Right renal cortex interstitium (tissue), 3 donors: ENCODE measurements at regions not wholly inside any gene's neighbourhood (a gene's known extent, or its start where the extent isn't known, plus 50 kb on each side); places are given as distances from the start of the nearest gene placed in this dataset.

ENCODE experiments used
- DNase-seq, 3 donors: peaks; one replicate each; pipeline ENCODE4 v3.0.0-alpha.2; 2013; ENCODE audit warnings: low read depth in 3 of 3, low spot score in 2 of 3

DNA sequence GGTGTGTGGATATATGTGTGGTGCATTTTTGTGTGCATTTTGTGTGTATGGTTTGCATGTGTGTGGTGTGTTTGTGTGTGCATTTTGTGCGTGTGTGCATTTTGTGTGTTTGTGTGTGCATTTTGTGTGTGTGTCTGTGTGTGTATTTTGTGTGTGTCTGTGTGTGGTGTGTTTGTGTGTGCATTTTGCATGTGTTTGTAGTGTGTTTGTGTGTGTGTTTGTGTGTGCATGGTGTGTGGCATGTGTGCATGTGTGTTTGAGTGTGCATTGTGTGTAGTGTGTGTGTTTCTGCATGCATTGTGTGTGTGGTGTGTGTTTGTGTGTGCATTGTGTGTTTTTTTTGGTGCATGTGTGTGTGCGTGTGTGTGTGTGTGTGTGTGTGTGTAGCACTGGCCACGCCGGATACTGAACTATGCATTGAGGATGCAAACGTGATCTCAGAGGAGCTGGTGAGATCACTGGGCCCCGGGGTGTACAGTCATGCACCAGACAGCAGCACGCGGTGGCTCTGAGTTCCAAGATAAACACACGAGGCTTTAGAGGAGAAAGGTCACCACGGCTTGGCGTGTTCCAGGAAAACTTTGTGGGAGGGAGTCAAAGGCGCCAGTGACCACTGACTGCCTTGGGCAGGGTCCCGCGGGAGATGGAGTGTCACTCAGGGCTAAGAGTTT, 106.6 kb upstream of the SHH start:
- peak in 1 of 3 donors; percentile 35 for DNase-seq

DNA sequence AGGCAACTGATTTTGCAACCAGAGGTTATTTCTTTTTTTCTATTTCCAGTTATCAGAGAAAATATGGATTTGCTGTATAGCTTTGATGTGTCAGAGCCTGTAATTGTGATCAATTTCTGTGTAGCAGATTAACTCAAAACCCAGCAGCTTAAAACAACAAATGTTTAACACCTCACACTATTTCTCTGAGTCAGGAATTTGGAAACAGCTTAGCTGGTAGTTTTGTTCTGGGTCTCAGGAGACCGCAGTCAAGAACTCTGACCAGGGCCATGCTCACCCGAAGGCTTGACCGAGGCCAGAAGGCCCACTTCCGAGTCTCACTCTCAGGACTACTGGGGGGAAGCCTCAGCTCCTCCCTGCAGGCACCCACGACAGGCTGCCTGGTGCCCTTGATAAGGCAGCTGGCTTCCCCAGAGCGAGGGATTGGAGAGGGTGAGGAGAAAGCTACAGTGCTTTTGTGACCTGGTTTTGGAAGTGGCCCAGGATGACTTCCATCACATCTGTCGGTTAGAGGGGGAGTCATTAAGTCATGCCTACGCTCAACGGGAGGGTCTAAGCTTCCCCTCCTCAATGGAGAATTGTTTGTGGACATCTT, 105.7 kb upstream of the SHH start:
- no peak for DNase-seq

GRCh38 chr7:155916926-155917655, 104.8 kb upstream of the SHH start:
- no peak for DNase-seq

DNA sequence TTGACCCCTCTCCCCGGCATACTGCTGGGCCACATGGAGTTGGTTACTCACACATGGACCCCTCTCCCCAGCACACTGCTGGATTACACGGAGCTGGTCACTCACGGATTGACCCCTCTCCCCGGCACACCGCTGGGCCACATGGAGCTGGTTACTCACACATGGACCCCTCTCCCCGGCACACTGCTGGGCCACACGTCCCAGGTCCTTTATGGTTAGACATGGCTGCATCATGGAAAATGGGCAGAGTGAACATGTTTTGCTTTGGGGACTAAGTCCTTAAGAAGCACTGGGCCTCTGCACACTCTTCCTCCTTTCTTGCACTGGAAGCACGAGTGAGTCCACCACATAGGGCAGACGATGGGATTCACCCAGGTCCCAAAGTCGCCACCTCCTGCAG, 102.1 kb upstream of the SHH start:
- DNase-seq = no peak

GRCh38 chr7:155913719-155914118, 101.5 kb upstream of the SHH start:
- no peak for DNase-seq

GRCh38 chr7:155913291-155913690, 101.0 kb upstream of the SHH start:
- peak in 2 of 3 donors; percentile 14 to 21 for DNase-seq

- no peak for DNase-seq
Observed at GRCh38 chr7:155911471-155912105, 99.3 kb upstream of the SHH start.

- DNase-seq = no peak
Observed at GRCh38 chr7:155908385-155908784, 96.1 kb upstream of the SHH start.

DNA sequence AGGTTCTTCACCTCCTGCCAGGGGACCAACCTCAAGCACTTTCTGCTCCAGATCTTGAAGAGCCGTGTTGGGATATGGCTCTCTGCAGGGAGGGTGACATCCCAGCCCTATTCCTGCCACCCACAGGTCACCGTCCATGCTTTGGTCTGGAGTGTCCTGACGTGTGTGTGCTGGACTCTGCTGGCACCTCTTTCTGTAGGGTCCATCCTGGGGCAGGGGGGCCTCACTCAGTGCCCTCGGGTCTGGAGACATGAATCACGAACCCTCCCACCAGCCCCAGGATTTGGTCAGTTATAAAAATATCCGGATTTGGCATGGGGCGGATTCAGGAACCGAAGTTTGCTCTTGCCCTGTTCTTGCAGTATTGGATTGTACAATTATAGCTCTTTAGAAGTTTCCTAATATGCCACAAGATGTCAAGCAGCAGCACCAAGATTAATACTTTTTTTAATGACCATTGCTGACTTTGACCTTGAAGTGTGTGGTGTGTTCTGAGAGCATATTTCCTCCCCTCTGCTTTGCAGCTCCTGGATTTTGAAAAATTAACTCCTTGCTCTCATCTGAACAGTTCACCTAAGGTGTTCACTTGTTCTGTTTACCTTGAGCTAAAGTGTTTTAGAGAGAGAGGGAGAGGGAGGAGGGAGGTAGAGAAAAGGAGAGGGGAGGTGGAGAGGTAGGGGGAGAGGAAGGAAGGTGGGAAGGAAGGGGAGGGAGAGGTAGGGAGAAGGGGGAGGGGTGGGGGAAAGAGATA, 95.4 kb upstream of the SHH start:
- no peak for DNase-seq

DNA sequence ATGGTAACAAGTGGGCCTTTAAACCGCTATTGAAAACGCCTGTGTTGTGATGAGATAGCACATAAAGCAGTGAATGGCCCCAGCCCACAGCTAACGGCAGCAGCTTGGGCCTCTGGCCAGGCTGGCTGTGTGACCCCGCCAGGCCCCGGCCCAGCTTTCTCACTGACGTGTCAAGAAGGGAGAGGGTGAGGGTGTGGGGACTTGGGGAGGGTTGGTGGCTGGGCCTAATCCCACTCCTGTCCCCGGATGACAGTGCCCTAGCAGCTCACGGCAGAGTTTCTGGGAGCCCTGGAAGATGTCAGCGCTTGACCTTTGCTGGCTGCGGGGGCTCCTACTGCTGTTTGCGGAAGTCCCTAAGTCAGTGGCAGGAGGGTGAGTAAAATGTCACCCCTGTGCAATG, 88.9 kb upstream of the SHH start:
- DNase-seq = no peak

GRCh38 chr7:155899596-155899995, 87.3 kb upstream of the SHH start:
- no peak for DNase-seq

DNA sequence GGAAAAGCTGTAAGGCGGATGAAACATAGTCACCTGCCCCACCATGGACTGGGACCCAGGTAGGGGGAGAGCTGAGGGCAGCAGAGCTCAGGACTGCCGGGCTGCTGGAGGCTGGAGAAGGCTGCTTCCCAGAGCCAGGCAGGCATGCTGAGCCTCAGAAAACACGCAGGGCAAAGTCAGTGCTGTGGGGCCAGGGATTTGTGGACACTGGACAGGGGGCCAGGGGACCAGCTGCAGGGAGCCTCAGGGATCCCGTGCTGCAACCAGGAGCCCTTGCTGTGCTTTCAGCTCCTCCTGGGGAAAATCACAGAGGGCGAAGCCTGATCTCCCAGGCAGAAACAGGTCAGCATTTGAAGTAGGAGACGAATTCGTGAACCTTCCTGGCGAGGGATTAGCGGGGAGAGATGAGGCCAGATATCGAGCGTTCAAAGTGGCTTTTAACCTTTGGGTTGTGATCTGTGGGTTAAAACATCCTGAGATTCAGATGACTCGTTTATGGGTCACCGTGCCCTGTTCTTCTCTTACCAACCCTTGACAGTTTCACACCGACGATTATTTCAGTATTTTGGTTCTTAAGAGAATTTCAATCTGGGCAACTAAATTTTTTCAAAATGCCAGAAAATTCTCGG, 85.6 kb upstream of the SHH start:
- no peak for DNase-seq

- DNase-seq = no peak
Observed at GRCh38 chr7:155896531-155897263, 84.4 kb upstream of the SHH start.

DNA sequence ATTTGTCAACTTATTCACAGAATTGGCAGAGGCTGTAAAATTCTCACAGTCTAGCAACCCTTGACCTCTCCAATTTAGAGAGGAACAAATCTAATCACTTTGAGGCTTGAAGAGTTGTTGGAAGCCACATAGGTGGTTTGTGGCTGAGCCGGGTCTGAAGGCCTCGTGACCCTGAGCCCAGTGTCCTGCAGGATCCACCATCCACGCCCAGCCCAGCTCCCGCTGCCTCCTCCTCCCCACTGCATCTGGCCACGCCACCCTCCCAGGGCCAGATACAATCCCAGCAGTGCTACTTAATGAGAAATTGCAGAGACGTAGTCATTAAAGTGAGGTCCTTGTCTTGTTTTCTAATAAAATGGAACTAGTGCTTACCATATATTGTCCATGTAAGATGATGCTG, 81.4 kb upstream of the SHH start:
- DNase-seq = no peak

DNA sequence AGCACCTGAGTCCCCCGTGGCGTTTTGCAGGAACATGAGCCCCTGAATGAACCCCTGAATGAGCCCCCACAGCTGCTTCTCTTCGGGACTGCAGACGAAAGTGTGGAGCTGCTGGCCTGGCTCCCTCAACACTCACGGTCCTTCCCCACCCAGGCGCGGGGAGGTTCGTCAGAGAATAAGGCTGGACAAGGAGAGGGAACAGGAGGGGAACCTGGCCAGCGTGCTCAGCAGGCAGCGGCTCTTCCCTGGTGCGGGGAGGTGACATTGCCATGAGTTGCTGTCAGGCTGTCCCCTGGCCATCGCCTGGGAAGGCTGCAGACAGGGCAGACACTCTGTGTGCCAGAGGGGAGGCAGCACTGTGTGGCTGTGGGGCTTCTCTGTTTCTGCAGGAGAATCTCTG, 80.9 kb upstream of the SHH start:
- DNase-seq = no peak

- no peak for DNase-seq
Observed at GRCh38 chr7:155889636-155890511, 77.6 kb upstream of the SHH start.

GRCh38 chr7:155887174-155887525, 74.9 kb upstream of the SHH start:
- DNase-seq = no peak

DNA sequence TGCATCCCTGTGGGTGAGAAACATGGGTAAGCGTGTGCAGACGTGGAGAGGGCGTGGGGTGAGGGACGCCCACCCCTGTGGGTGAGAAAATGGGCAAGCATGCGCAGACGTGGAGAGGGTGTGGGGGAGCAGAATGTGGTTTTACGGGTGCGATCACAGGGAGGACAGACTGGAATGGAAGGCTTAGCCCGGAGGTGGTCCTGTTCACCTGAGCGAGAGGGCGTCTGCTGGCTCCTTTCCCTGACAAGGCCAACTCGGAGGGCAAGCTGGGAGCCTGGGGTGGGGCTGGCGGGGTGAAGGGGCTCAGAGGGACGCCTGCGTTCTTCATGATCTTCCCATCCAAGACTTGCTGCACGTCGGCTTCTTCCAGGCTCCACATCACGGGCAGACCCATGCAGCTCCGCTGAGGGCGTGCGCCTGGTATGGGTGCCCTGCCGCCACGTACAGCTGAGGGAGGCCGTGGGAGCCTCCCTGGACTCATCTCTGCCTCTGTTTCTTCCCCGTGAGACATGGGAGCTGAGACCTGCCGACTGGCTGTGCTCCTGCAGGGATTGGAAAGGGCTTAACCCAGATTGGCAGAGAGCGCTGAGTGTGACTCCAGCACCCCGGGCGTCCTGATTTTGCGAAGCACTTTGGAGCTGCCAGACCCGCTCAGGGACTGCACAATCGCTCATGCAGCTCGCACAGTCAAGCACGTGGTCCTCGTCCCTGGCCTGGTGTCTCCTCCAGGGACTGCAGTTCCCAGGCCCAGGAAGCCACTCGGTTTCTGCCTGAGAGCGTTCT, 74.3 kb upstream of the SHH start:
- DNase-seq = no peak
